ENCODE measurements at regions not wholly inside any gene's neighbourhood (a gene's known extent, or its start where the extent isn't known, plus 50 kb on each side); places are given as distances from the start of the nearest gene placed in this dataset.

- no peak for TF ChIP-seq PBX3 (IDR thresholded peaks at IDR 0.05)
- Histone ChIP-seq H3K27ac (ENCODE audit: low read depth in 2 of 2, low read length in 1 of 2) (no peak overlapping the region), H3K79me2 (ENCODE audit: insufficient read depth) (no peaks in the 10 kb centered on the region), H3K4me2 (no peak overlapping the region), H3K27me3 (ENCODE audit: insufficient read depth) (no peaks in the 10 kb centered on the region), H3K4me1 (ENCODE audit: control insufficient read depth in 1 of 2, insufficient read depth in 2 of 2, low read depth in 1 of 2, low read length in 1 of 2) (no peaks in the 10 kb centered on the region), H2AFZ (ENCODE audit: low read depth) (no peak overlapping the region), H3F3A (replicated peaks; ENCODE audit: insufficient read depth) (no peaks in the 10 kb centered on the region), H3K9me3 (no peaks in the 10 kb centered on the region), H3K36me3 (replicated peaks in 1 of 2; ENCODE audit: control insufficient read depth in 1 of 2, insufficient read depth in 2 of 2, low read length in 1 of 2) (no peaks in the 10 kb centered on the region), H4K20me1 (ENCODE audit: insufficient read depth) (no peaks in the 10 kb centered on the region), H3K4me3 (ENCODE audit: low read depth in 2 of 2, low read length in 1 of 2) (no peak overlapping the region), H3K9ac (no peak overlapping the region), H3K9me2 (no peaks in the 10 kb centered on the region)
- DNase-seq = no peak
- ChIA-PET CTCF (no interaction called here), POLR2A (no interaction called here)
- WGBS (ENCODE audit: low lambda C conversion rate) = 50% methylated on average over 3 of the region's 3 CpGs
Measured at GRCh38 chr6:6418421-6418820, 98.0 kb upstream of the F13A1 start.

DNA sequence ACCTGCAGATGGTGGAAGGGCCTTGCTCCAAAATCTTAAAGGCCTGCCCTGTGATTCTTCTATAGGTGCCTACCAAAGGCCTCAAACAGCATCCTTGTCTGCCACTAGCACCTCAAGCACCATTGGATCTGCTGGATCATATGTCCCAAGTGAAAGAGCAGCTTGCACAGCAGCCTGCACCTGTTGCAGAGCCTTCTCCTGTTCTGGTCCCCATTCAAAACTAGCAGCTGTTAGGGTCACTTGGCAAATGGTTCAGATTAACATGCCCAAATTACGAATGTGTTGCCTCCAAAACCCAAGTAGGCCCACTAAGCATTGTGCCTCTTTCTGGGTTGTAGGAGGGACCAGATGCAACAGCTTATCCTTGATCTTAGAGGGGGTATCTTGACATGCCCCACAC is 99.6 kb upstream of the F13A1 start:
- CTCF ChIA-PET = no interaction called here
- TF ChIP-seq RXRA (IDR thresholded peaks at IDR 0.05; ENCODE audit: borderline replicate concordance, low read depth) = no peak
- no peak for TF ChIP-seq TEAD4 (IDR thresholded peaks at IDR 0.05; ENCODE audit: borderline replicate concordance, insufficient read depth)
- TF ChIP-seq FOXM1 (IDR thresholded peaks at IDR 0.05; ENCODE audit: low read depth) = no peak
- TF ChIP-seq JUND (IDR thresholded peaks at IDR 0.05) = no peak
- TF ChIP-seq EP300 (IDR thresholded peaks at IDR 0.05; ENCODE audit: borderline replicate concordance in 1 of 2, low read depth in 1 of 2, low read length in 1 of 2) = no peak
- TF ChIP-seq, protein P1, sequence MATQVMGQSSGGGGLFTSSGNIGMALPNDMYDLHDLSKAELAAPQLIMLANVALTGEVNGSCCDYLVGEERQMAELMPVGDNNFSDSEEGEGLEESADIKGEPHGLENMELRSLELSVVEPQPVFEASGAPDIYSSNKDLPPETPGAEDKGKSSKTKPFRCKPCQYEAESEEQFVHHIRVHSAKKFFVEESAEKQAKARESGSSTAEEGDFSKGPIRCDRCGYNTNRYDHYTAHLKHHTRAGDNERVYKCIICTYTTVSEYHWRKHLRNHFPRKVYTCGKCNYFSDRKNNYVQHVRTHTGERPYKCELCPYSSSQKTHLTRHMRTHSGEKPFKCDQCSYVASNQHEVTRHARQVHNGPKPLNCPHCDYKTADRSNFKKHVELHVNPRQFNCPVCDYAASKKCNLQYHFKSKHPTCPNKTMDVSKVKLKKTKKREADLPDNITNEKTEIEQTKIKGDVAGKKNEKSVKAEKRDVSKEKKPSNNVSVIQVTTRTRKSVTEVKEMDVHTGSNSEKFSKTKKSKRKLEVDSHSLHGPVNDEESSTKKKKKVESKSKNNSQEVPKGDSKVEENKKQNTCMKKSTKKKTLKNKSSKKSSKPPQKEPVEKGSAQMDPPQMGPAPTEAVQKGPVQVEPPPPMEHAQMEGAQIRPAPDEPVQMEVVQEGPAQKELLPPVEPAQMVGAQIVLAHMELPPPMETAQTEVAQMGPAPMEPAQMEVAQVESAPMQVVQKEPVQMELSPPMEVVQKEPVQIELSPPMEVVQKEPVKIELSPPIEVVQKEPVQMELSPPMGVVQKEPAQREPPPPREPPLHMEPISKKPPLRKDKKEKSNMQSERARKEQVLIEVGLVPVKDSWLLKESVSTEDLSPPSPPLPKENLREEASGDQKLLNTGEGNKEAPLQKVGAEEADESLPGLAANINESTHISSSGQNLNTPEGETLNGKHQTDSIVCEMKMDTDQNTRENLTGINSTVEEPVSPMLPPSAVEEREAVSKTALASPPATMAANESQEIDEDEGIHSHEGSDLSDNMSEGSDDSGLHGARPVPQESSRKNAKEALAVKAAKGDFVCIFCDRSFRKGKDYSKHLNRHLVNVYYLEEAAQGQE (IDR thresholded peaks at IDR 0.05; ENCODE audit: low read depth, low read length) = no peak
- no peak for TF ChIP-seq SMC3 (IDR thresholded peaks at IDR 0.05; ENCODE audit: low read depth, low read length)
- no peak for TF ChIP-seq EZH2phosphoT487 (IDR thresholded peaks at IDR 0.05; ENCODE audit: borderline replicate concordance, low read depth)
- no peak for TF ChIP-seq ELF1 (IDR thresholded peaks at IDR 0.05)
- TF ChIP-seq SIN3A (IDR thresholded peaks at IDR 0.05; ENCODE audit: borderline replicate concordance, low read depth, low read length) = no peak
- POLR2A ChIA-PET = no interaction called here

More for the DNA sequence above, 99.6 kb upstream of the F13A1 start:
- Histone ChIP-seq H3K79me2 (ENCODE audit: insufficient read depth) (no peaks in the 10 kb centered on the region), H3K27me3 (ENCODE audit: insufficient read depth) (no peaks in the 10 kb centered on the region), H3K9me2 (no peaks in the 10 kb centered on the region), H3F3A (replicated peaks; ENCODE audit: insufficient read depth) (no peaks in the 10 kb centered on the region), H3K4me3 (ENCODE audit: low read depth in 2 of 2, low read length in 1 of 2) (no peak overlapping the region), H3K4me2 (no peak overlapping the region), H4K20me1 (ENCODE audit: insufficient read depth) (no peaks in the 10 kb centered on the region), H3K27ac (ENCODE audit: low read depth in 2 of 2, low read length in 1 of 2) (no peak overlapping the region), H3K36me3 (replicated peaks in 1 of 2; ENCODE audit: control insufficient read depth in 1 of 2, insufficient read depth in 2 of 2, low read length in 1 of 2) (no peaks in the 10 kb centered on the region), H3K4me1 (ENCODE audit: control insufficient read depth in 1 of 2, insufficient read depth in 2 of 2, low read depth in 1 of 2, low read length in 1 of 2) (no peaks in the 10 kb centered on the region), H3K9me3 (no peaks in the 10 kb centered on the region), H2AFZ (ENCODE audit: low read depth) (no peak overlapping the region), H3K9ac (no peak overlapping the region)
- WGBS (ENCODE audit: low lambda C conversion rate) = 0% methylated on average over 1 of the region's 1 CpG
- no peak for DNase-seq

All from SK-N-SH (cell line).